HG02623 (cell line): ENCODE measurements at regions not wholly inside any gene's neighbourhood (a gene's known extent, or its start where the extent isn't known, plus 50 kb on each side); places are given as distances from the start of the nearest gene placed in this dataset.
"Not testable (repeated sequence)": the region's sequence is repeated elsewhere in the genome, so short reads cannot be mapped to it uniquely, and the experiment has no call there.

ENCODE experiments used
- ATAC-seq: cut with Tn5 transposase; IDR thresholded peaks from one replicate; pipeline ENCODE4 v1.9.1; 2021; ENCODE audit warnings: moderate library complexity; ENCODE audit not compliant: unreplicated experiment

- ATAC-seq = peak; percentile 100
These were observed 373.3 kb upstream of the SEMA6A start for GRCh38 chr5:116947691-116948528.

DNA sequence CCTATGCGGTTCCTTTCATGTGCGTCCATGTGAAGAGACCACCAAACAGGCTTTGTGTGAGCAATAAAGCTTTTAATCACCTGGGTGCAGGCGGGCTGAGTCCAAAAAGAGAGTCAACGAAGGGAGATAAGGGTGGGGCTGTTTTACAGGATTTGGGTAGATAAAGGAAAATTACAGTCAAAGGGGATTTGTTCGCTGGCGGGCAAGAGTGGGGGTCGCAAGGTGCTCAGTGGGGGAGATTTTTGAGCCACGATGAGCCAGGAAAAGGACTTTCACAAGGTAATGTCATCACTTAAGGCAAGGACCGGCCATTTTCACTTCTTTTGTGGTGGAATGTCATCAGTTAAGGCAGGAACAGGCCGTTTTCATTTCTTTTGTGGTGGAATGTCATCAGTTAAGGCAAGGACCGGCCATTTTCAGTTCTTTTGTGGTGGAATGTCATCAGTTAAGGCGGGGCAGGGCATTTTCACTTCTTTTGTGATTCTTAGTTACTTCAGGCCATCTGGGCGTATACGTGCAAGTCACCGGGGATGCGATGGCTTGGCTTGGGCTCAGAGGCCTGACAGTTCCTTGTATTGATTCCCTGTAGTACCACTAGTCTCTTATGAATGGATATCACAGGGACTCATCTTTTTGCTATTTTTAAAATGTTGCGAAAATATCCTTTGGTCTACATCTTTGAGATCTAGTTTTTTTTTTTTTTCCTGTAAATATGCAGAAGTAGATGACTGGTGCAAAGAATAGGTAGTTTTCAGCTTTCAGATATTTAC is 371.2 kb upstream of the SEMA6A start:
- not testable (repeated sequence) for ATAC-seq

- ATAC-seq = no peak
These were observed 369.6 kb upstream of the SEMA6A start for GRCh38 chr5:116944183-116944582.

DNA sequence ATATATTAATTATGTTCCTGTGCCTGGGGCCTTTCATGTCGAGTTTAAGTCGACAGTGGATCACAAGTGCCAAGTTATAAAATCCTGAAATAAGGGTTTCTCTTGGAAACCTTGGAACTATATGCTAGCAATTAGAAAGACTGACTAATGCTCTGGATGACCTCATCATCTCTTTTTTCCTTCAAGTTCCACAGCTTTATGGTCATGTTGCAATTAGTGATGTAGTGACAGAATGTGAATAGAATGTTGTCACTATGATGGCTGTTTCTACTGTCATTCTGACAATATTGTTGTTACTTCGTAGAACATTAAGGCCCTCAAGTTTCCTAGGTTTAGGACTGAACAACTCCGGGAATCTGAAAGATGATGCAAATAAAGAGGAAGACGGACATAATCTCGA is 368.0 kb upstream of the SEMA6A start:
- no peak for ATAC-seq

DNA sequence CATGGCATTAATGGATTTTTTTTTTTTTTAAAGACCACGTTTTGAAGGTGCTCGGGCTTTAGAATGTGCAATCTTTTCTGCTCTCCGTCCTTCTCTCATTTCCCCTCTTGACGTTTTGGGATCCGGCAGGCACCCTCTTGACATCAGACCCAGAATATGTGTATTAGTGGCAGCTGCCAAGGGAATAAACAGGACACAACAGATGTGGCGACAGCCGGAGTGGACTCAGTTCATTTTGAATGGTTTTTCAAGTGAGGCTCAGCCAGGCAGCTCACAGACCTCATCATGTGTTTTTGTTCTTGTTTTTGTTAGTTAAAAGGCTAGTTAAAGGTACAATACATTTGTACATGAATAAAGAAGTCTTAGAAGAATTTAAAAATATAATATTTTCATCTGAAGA is 365.0 kb upstream of the SEMA6A start:
- no peak for ATAC-seq

DNA sequence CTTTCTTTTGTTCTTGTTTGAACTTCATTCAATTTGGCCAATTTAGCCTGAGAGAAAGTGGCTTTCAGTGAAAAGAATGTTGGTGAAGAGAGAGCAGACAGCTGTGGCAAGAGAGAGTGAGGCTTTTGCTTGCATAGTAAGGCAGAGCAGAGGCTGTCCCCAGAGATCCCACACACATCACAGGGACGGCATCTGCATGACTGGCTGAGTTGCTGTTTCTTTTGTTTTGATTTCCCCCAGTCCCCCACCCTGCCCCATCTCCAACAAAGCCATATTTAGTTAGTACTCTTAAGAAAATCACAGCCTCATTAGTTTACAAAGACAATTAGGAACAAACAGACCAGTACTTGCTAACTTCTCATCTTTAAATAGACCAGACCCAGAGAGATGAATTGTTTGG is 363.9 kb upstream of the SEMA6A start:
- ATAC-seq = no peak

- no peak for ATAC-seq
These were observed 361.0 kb upstream of the SEMA6A start for GRCh38 chr5:116935561-116936162.

DNA sequence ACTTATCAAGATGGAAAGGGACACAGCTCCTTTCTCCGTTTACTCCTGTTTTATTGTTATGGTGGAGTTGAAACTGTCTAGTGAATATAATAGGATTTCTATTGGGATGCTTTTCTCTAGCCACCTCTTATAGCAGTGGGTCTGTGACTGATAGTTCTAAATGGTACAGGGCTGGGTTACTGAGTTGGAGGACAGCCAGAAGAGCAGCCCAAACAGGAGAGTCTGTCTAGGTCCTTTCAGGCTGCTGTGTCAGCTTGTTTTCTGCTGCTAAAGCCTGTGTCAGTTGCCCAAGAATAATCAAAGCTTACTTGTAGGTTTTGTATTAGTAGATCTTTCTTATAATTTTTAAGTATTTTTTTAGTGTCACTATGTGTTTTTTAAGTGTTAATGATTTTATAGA is 356.0 kb upstream of the SEMA6A start:
- no peak for ATAC-seq

- no peak for ATAC-seq
These were observed 348.7 kb upstream of the SEMA6A start for GRCh38 chr5:116923344-116923743.

- ATAC-seq = peak; percentile 90
These were observed 347.9 kb upstream of the SEMA6A start for GRCh38 chr5:116922532-116922931.

DNA sequence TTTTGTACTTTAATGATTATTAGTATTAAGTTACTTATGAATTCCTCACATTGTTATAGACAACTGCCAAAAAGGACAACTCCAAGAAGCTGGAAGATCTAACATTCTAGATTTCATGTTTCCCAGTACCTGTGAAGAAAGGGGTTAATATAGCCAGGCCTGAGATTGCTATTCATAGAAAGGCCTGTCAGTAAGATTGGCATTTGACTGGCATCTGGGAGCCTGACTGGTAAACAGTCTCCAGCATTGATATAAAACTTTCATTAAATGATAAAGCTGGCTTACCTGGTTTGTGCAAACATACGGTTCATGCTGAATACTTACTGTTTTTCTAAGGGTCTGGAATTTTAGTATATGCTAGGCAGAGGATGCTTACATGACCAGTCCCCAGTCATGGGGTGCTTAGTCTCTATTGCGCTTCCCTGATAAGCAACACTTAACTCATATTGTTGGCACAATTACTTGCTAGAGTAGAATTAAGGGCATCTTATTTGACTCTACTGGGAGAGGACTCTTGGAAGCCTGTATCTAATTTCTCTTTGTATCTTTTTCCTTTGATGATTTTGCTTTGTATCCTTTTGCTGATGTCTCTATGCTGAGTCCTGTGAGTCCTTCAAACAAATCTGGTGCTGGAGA is 340.4 kb upstream of the SEMA6A start:
- no peak for ATAC-seq

DNA sequence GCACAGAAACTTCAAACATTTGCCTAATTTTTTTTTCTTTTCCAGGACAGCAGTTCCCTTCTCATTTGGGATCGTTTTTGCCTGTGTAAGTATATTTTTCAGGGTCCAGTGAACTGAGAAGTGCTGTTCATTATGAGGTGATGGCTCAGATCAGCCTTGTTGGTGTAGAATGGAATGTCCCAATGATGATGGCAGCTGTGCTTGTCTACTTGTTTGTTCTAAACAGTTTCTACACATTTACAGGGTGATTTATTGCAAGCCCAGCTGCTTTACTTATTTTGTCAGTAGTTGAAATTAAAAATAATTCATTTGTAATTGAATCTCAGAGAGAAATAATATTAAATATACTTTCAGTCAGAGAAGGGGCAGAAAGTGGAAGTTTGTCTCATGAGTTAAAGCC is 337.6 kb upstream of the SEMA6A start:
- ATAC-seq = no peak

- ATAC-seq = no peak
These were observed 336.5 kb upstream of the SEMA6A start for GRCh38 chr5:116911074-116911473.

- ATAC-seq = peak; percentile 63
These were observed 333.9 kb upstream of the SEMA6A start for GRCh38 chr5:116908537-116908936.

DNA sequence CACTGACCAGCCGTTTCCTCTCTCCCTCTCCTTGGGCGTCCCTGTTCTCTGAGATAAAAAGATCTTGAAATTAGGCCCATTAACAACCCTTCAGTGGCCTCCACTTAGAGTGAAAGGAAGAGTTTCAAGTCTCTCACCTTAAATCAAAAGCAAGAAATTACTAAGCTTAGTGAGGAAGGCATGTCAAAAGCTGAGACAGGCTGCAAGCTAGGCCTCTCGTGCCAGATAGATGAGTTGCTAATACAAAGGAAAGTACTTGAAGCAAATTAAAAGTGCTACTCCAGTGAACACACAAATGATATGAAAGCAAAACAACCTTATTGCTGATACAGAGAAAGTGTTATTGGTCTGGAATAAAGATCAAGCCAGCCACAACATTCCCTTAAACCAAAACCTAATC is 331.3 kb upstream of the SEMA6A start:
- no peak for ATAC-seq

GRCh38 chr5:116900793-116901192 is 326.2 kb upstream of the SEMA6A start:
- ATAC-seq = no peak

- no peak for ATAC-seq
These were observed 324.3 kb upstream of the SEMA6A start for GRCh38 chr5:116898917-116899316.

- no peak for ATAC-seq
These were observed 322.7 kb upstream of the SEMA6A start for GRCh38 chr5:116897291-116897690.

- ATAC-seq = no peak
These were observed 321.4 kb upstream of the SEMA6A start for GRCh38 chr5:116896001-116896400.

GRCh38 chr5:116892993-116893392 is 318.4 kb upstream of the SEMA6A start:
- no peak for ATAC-seq

DNA sequence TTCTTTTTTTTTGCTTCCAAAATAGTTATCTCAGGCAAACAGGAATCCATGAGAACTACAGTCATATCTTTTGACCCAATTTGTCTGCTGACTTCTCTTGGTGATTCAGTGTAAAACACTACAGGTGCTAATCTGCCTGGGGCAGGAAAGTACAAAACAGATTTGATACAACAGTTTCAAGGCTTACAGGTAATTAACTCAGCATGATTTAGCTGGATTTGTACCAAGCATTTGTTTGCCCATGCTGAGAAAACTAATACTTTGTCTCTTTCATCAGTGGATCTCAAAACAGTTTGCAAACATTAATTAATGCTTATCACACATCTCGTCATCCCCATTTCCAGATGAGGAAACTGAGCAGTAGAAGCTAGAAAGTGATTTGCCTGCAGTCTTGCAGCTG is 312.5 kb upstream of the SEMA6A start:
- no peak for ATAC-seq
